Endometrium (tissue), 2 donors: ENCODE measurements at regions not wholly inside any gene's neighbourhood (a gene's known extent, or its start where the extent isn't known, plus 50 kb on each side); places are given as distances from the start of the nearest gene placed in this dataset.
"Not testable (repeated sequence)": the region's sequence is repeated elsewhere in the genome, so short reads cannot be mapped to it uniquely, and the experiment has no call there.

Experiments used
- FAIRE-seq: peaks from 2 replicates; lab custom pipeline; 2012; peaks lifted over from hg19 to GRCh38; lab: Jason Lieb, UNC
- donor health status: control.
- donor health status: control.

DNA sequence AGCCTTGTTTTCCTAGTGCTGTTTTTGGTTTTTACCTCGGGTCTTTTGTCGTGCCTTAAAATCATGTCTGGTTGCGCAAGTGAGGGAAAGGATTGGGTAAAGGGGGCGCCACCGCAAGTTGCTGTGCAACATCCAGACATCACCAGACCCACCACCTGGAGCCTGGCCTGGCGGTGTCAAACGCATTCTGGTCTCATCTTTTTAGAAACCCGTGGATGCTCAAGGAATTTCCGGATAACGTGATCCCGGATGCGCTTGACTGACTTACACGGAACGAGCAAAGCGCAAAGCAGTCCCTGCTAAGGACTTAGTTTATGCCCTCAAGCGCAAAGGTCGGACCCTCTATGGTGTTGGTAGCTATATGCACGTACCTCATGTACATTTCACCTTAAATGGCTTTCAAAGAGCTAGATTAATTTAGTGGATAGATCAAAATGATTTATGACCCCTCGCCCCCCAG lies 105.2 kb downstream of the OR2B2 start:
- FAIRE-seq: no peak

DNA sequence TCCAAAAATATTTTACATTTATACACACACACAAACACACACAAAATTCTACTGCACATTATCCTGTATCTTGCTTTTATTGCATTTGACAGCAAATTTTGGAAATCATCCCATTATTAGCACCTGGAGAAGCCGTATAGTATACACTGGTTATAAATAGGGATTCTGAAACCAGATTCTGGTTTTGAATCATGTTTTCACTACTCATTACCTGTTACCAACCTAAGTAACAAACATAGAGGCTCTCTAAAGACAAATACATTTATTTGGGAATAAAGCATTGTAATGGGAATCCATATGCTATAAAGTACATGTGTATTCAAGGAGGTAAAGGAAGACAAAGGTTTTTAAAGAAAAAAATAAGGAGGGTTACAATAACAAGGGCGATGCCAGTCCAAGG lies 106.8 kb downstream of the OR2B2 start:
- FAIRE-seq: no peak

DNA sequence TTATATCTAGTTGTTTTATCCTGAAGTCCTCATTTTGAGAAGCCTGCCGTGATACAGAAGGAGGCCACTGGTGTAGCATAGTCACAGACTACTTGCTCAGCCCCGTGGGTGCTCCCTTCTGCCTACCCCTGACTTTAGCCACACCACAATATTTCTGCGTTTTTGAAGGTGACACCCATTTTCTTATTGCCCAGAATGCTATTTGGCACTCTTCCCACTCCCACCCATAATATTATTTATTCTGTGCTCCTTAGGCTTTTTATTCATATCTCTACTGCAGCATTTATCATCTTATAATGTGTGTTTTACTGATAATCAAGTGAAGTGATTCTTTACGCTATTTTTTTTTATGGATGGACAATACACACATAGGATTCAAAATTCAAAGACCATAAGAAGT lies 107.3 kb downstream of the OR2B2 start:
- no peak for FAIRE-seq

DNA sequence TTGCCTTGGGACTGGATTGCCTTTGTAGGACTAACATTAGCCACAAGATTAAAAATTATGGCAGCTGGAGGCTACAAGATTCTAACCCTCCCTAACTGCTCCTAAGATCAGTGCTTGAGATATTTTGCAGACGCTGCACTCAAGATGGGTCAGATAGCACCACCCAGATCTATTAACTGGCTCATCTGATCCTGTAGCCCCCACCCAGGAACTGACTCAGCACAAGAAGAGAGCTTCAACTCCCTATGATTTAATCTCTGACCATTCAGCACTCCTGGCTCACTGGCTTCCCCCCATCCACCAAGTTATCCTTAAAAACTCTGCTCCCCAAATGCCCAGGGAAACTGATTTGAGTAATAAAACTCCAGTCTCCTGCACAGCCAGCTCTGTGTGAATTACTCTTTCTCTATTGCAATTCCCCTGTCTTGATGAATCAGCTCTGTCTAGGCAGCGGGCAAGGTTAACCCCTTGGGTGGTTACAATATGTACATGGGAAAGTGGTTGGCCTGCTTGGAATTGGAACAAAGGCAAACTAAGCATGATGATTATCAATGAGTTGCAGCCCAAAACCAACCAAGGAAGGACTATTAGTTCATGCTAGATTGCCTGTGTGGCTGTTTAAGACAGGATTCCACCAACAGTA lies 111.3 kb downstream of the OR2B2 start:
- no peak for FAIRE-seq

DNA sequence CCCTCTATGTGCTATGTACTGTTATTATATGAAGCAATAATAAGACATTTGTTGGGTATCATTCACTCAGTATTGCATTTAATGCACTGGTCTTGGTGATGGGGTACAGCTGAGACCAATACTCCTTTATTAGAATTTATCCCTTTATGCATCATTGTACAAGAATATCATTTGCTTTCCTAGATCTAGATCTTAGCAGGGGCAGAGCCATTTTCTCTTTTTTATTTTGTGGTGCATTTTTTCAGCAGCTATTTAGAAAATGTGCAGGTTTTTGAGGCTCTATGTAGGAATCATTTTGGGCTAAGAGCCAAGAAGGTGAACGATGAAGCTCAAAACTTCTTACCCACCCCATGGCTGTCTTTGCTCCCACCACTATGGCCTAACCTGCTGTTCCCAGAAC lies 114.2 kb downstream of the OR2B2 start:
- no peak for FAIRE-seq

DNA sequence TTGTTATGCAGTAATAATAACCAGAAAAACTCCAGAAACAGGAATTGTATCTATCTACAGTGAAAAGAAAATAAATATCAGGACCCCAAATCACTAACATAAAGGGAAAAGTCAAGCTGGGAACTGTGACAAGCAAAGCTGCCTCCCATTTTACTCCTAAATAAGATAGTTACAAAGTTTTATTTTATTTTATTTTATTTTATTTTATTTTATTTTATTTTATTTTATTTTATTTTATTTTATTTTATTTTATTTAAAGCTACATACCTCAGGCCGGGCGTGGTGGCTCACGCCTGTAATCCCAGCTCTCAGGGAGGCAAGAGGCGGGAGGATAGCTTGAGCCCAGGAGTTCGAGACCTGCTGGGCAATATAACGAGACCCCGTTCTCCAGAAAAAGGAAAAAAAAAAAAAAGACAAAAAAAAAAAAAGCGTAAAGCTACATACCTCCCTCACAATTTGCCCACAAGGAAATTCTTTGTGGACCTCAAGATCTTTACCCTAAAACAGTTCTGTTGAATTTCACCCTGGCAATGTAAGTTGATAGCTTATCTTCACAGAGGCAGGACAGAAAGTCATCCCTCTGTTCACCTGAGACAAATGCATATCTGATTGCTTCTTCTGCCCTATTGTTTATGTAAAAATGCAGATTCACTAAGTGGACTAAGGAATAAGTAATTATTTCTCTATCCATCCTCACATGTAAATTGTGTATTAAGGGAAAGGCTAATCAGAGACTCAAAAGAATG lies 115.3 kb downstream of the OR2B2 start:
- FAIRE-seq: not testable (repeated sequence)

DNA sequence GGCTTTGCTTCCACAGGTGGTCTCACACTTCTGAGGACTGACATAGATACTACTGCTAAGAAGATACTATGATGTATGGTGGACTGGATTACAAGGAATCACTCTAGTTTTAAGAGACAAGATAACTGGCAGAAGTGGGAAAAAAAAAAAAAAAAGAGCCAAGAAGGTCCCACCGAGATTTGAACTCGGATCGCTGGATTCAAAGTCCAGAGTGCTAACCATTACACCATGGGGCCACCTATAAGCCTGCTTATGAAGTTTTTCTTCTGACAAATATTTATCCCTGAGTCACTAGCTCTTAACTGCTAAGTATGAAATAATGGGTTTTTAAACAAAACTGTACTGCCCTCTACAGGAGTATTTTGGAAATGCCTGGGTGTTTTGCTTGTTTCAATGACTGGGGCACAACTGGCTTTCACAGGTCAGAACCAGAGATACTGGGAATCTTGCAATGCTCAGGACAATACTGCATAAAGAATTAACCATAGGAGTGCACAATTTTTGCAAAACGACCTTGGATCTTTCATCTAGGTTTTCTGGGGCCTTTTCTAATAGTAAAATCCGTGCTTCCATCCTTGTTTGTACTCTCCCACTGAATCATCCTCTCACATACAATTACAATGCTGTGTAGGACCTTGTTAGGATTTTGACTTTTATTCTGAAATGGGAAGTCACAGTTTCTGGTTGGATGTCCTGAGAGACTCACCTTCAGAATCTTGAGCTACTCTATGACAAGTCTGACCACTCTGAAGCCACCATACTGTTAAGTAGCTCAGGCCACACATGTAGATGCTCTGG lies 116.3 kb downstream of the OR2B2 start:
- peak; percentile 63 for FAIRE-seq

DNA sequence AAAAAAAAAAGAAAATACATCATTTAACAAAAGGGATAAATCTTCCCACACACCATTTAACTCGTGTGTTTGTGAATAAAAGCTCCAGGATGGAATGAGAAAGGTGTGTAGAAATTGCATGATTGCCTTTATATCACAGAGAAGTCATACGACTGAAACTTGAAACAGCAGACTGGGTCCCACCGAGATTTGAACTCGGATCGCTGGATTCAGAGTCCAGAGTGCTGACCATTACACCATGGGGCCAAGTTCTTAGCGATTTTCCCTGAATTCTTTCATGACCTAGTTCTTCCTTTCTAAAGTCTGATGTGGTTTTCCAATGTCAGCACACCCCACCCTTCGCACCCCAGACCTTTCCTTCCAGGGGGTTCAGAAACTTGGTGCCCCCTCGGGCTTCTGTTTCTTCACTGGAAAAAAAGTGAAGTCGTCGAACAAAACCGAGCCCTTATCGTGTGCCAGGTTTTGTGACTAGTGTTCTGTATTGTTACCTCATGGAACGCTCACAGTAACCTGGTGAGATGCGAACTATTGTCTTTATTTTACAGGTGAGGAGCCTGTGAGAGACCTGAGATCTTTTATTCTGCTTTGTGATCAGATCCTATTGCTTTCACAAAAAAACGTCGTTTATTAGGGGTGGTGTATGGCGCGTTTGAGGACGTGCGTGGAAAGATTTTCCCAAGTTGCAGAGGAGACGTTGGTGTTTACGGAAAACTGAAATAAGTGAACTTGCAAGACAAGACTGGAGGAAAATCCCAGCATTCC lies 120.8 kb downstream of the OR2B2 start:
- FAIRE-seq: no peak

DNA sequence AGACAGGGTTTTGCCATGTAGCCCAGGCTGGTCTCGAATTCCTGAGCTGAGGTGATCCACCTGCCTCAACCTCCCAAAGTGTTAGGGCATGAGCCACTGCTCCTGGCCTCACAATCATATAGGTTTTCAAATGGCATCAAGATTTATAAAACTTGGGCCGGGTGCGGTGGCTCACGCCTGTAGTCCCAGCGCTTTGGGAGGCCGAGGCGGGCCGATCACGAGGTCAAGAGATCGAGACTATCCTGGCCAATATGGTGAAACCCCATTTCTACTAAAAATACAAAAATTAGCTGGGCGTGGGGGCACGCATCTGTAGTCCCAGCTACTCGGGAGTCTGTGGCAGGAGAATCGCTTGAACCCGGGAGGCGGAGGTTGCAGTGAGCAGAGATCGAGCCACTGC lies 123.8 kb downstream of the OR2B2 start:
- FAIRE-seq: not testable (repeated sequence)

DNA sequence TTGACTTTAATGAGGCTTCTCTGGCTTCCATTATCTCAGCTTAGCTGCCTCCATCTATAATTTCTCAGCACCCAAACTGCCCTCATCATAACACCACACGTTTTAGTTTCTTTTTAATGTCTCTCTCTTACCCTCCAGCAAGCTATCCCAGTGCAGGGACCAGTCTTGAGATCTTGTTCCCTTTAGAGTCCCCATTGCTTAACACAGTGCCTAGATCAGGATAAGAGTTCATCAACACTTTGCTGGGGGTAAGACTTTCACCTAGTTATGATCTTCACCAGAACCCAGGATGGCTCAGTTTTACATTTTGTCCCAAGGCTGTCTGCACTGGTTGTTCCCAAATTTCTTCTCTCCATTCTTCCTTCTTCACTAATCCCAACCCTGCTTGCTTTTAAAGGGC lies 126.1 kb downstream of the OR2B2 start:
- no peak for FAIRE-seq

DNA sequence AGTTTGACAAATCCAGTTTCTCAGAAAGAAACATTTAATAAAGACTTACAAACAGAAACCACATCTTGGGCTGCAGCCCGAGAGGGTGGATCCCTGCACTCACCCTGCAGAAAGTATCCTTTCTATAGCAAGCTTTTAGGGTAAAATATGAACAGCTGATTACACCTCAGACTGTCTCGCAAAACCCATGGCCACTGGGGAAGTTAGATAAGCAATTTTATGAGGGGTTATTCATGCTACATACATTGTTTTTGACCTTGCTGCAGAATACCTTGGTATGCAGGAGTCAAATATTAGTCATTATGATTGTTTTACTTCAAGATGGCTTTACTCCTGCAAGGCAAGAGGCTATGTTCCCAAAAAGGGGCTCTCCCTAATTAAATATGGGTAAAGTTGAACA lies 126.9 kb downstream of the OR2B2 start:
- FAIRE-seq: no peak

DNA sequence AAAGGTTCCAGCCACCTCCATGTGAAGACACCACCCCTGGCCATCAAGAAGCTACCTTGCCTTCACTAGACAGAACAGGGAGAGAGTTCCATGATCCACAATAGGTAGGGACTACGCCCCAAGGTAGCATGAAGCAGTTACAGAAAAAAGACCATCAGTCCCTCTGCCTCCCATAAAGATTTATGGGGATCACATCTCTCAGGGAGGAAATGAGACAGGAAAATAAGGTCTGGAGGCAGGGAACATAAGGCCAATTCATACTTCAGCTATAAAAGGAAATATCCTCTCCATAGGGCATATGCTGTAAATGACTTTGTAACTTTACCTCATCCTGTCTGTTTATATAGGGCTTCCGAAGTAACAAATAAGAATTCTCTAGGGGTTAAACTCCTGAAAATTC lies 129.4 kb downstream of the OR2B2 start:
- no peak for FAIRE-seq

DNA sequence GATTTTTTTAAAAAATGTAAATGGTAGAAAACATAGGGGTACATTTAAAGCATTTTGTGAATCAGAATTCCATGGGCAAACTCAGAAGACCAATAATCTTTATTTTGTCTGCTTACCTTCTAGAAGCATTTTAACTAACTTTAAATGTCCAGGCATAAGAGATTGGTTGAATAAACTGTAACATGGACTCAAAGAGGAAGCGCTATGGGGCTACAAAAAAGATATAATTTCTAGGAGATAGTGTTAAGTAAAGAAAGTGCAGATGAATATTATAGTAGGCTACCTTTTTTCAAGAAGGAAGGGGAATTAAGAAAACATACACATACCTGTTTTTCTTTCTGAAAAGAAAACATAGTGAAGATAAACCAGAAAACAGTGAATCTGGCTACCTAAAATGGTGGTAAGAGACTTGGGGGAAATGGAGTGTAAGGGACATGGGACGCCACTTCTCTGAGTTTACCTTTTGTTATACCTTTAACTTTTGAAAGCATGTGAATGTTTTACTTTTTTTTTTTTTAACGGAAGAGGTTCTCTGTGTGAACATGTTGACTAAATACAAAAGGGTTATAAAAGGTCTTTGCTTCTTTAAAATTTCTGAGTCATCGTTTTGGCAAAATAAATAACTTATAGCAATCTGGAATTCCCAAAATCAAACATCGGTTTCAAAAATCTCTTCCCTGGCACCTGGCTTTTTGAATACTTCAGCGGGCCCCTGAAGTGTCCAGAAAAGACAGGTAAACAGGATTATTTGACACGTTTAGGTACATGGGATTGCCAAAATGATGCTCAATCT lies 133.4 kb downstream of the OR2B2 start:
- no peak for FAIRE-seq

DNA sequence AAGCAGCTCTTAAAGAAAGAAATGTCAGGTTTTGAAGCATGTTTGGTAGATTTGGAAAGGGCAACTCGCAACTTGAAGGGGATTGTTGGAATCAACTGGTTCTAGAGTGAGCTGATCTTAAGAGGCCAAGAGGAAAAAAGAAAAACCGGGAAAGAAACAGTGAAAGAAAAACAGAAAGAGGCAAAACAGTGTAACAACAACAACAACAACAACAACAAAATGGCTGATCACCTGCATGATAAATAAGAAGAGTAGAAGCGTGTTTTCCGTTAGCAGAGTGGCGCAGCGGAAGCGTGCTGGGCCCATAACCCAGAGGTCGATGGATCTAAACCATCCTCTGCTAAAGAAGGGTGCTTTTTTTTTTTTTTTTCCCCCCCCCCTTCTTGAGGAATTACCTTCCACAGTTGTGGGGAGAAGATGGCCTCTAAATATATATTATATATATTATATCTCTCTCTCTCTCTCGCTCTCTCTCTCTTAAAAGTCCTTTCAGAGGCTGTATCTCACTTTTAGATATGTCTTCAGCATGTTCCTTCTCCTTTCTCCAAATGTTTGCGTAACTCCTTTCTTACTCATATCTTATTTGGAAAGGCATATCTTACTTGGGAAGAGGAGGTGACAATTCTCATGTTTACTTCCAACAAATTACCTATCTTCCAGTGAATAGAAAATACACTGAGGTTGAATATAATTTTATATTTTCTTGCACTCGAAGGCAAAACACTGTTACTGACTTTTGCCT lies 134.4 kb downstream of the OR2B2 start:
- no peak for FAIRE-seq

DNA sequence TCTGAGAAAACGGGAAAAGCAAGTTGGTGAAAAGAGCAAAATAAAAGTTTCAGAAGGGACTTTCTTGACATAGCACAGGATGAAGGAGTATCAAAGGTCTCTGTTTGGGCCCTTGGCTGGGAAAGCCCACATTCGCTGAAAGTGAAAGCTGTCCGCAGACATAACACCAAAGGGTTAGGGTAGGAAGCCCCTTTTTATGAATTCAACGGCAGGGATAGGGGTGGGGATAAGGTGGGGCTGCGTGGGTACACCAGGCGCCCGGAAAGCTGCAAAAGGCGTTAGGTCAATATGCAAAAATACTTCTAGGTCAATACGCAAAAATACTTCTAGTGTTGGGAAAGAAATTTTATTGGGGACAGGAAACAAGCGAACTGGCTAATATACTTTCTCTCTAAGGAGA lies 135.1 kb downstream of the OR2B2 start:
- no peak for FAIRE-seq

DNA sequence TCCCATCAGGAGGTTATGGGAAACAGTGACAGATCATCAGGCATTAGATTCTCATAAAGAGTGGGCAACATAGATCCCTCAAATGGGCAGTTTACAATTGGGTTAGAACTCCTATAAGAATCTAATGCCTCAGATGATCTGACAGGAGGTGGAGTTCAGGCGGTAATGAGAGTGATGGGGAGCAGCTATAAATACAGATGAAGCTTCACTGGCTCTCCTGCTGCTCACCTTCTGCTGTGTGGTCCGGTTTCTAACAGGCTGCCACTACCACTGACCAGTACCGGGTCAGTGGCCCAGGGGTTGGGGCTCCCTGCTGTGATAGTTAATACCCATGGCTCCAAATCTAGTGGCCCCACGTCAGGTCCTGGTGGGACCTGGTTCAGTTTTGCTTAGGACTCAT lies 135.7 kb downstream of the OR2B2 start:
- FAIRE-seq: no peak

DNA sequence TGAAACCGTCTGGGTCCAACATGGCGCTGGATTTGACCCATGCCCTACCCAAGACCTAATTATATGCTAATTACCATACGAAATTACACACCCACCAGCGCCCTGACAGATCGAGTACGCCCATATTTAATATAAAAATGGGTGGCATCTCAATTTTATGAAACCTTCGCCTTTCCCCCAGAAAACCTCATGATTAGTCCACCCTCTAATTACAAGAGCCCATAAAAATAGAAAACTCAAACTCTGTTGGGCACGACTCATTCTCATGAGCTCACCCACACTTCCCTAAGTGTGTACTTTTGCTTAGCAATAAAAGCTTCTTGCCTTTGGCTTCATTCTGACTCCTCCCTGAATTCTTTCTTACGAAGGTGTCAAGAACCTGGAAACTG lies 136.4 kb downstream of the OR2B2 start:
- FAIRE-seq: no peak

DNA sequence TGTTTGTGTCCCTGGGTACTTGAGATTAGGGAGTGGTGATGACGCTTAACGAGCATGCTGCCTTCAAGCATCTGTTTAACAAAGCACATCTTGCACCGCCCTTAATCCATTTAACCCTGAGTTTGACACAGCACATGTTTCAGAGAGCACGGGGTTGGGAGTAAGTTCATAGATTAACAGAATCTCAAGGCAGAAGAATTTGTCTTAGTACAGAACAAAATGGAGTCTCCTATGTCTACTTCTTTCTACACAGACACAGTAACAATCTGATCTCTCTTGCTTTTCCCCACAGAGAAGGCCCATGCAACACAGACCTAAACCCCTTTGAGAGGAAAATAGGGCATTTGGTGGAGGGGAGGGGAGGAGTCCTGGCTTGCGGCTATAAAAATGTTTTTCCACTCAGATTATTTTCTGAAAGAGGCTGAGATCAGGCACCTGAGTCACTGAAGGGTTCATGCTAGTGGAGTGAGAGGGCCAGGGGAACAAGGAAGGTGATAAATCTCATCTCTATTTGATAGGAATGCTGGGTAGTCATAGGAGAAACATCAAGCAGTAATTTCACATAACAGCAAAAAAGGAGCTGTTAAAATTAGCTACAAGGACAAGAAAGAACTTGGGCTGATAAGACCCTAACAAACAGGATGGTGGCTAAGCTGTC lies 136.9 kb downstream of the OR2B2 start:
- not testable (repeated sequence) for FAIRE-seq

DNA sequence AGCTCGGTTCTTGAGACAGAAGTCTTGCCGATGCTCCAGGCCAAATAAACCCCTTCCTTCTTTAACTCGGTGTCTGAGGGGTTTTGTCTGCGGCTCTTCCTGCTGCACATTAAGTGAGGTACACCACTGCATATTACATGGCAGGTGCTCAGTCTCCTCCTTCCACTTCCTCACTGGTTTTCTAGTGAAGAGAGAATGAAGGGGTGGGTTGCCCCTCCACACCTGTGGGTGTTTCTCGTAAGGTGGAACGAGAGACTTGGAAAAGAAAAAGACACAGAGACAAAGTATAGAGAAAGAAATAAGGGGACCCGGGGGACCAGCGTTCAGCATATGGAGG lies 138.0 kb downstream of the OR2B2 start:
- not testable (repeated sequence) for FAIRE-seq

DNA sequence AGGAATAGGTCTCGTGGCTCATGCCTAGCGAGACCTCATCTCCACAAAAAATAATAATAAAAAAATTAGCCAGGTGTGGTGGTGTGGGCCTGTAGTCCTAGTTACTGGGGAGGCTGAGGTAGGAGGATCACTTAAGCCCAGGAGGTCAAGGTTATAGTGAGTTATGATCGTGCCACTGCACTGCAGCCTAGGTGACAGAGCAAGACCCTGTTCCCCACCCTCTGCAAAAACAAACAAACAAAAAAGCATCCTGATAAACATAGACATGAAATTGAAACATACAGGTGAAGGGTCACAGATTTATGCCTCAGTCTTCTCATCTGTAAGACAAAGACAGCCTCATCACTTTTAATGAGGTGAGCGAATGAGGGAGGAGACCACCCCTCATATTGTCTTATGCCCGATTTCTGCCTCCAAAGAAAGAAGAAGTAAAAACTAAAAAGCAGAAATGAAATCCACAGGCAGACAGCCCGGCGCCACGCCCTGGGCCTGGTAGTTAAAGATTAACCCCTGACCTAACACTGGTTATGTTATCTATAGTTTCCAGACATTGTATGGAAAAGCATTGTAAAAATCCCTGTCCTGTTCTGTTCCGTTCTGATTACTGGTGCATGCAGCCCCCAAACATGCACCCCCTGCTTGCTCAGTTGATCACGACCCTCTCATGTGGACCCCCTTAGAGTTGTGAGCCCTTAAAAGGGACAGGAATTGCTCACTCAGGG lies 138.5 kb downstream of the OR2B2 start:
- not testable (repeated sequence) for FAIRE-seq
